ENCODE measurements at regions not wholly inside any gene's neighbourhood (a gene's known extent, or its start where the extent isn't known, plus 50 kb on each side); places are given as distances from the start of the nearest gene placed in this dataset.

DNA sequence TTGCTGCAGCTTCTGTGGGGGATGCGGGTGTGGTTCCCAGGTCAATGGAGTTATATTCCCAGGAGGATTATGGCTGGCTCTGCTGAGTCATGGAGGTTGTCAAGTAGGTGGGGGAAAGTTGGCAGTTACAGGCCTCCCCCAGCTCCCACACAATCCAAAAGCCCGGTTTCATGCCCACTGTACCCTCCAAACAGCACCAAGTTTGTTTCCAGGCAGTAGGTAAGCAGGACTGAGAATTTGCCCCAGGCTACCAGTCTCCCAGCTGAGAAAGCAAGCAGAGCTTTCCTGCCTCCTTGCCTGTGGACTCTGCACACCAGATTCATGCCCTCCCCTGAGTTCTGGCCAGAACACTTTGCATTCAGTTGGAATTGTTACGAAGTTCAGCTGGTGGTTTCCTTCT lies 578.2 kb downstream of the MEI4 start:
- 81% methylated on average over 3 of the region's 3 CpGs for WGBS
- no peak overlapping the region for H3K9ac ChIP-seq (ENCODE audit: low read length)

DNA sequence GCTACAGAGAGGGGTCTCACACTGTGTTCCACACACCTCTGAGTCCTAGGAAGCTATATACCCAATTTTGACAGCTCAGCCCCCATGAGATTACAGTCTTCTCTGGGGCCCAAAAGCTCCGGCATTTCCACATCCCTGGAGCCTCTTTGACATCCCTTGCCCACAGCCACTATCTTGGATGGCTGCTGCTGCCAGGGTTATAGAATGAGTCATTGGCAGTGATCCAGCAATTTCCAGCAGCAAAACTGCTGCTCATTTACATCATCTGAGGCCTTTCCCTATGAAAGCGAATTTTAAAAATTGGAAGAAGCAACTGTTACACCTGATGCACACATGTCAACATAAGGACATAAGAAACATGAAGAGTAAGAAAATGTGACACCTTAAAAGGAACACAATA lies 590.7 kb downstream of the MEI4 start:
- H3K18ac ChIP-seq (ENCODE audit: low read depth in 1 of 2, low read length in 2 of 2), result no peak overlapping the region
- WGBS, result 81% methylated on average over 1 of the region's 2 CpGs
- H3K27ac ChIP-seq (ENCODE audit: low read length, poor library complexity, severe bottlenecking), result no peak overlapping the region
- H3K23ac ChIP-seq (ENCODE audit: low read length in 2 of 2), result no peak overlapping the region
- H2AFZ ChIP-seq (ENCODE audit: low read depth, low read length), result no peak overlapping the region
- H2AK5ac ChIP-seq (ENCODE audit: low read length, severe bottlenecking), result no peak overlapping the region
- H3K27me3 ChIP-seq (ENCODE audit: control insufficient read depth in 1 of 2, insufficient read depth in 1 of 2, low read length in 2 of 2), result no peaks in the 10 kb centered on the region
- no peak overlapping the region for H2BK5ac ChIP-seq (ENCODE audit: low read depth, low read length, poor library complexity, severe bottlenecking)
- peak; percentile 55 for DNase-seq
- H3K9me3 ChIP-seq (ENCODE audit: control insufficient read depth, low read length), result peaks cover 29% of the 10 kb centered on the region
- no peak overlapping the region for H3K4ac ChIP-seq (ENCODE audit: low read depth in 1 of 2, low read length in 2 of 2)
- no peak overlapping the region for H3K4me2 ChIP-seq (ENCODE audit: low read length, poor library complexity, severe bottlenecking)
- no peak overlapping the region for H2BK12ac ChIP-seq (ENCODE audit: low read length in 2 of 2)
- no peak overlapping the region for H3K9ac ChIP-seq (ENCODE audit: low read length)
- H2BK120ac ChIP-seq (ENCODE audit: low read depth, low read length), result no peak overlapping the region
- H3K4me1 ChIP-seq (ENCODE audit: control insufficient read depth, insufficient read depth, low read depth, low read length), result no peaks in the 10 kb centered on the region
- H4K91ac ChIP-seq (ENCODE audit: low read length), result no peak overlapping the region
- H4K8ac ChIP-seq (ENCODE audit: low read length), result no peak overlapping the region
- H3K4me3 ChIP-seq (ENCODE audit: insufficient read depth in 1 of 2, low read depth in 1 of 2, low read length in 2 of 2), result no peak overlapping the region
- no peaks in the 10 kb centered on the region for H3K36me3 ChIP-seq (ENCODE audit: control insufficient read depth in 1 of 2, insufficient read depth in 2 of 2, low read depth in 1 of 2, low read length in 2 of 2)
- no peaks in the 10 kb centered on the region for H3K79me1 ChIP-seq (replicated peaks; ENCODE audit: low read length, poor library complexity, severe bottlenecking)
- H3K14ac ChIP-seq (ENCODE audit: low read length in 2 of 2), result no peak overlapping the region
- H2BK15ac ChIP-seq (ENCODE audit: low read depth, poor library complexity, severe bottlenecking), result no peak overlapping the region

More for the DNA sequence above, 578.2 kb downstream of the MEI4 start:
- Histone ChIP-seq H3K27ac (ENCODE audit: low read length, poor library complexity, severe bottlenecking) (no peak overlapping the region), H3K23ac (ENCODE audit: low read length in 2 of 2) (no peak overlapping the region), H2AFZ (ENCODE audit: low read depth, low read length) (no peak overlapping the region), H4K91ac (ENCODE audit: low read length) (no peak overlapping the region), H3K36me3 (ENCODE audit: control insufficient read depth in 1 of 2, insufficient read depth in 2 of 2, low read depth in 1 of 2, low read length in 2 of 2) (no peaks in the 10 kb centered on the region), H4K8ac (ENCODE audit: low read length) (no peak overlapping the region), H2BK15ac (ENCODE audit: low read depth, poor library complexity, severe bottlenecking) (no peak overlapping the region), H2BK120ac (ENCODE audit: low read depth, low read length) (no peak overlapping the region), H3K4me3 (ENCODE audit: insufficient read depth in 1 of 2, low read depth in 1 of 2, low read length in 2 of 2) (no peak overlapping the region), H3K14ac (ENCODE audit: low read length in 2 of 2) (no peak overlapping the region), H3K4me1 (ENCODE audit: control insufficient read depth, insufficient read depth, low read depth, low read length) (no peaks in the 10 kb centered on the region), H2AK5ac (ENCODE audit: low read length, severe bottlenecking) (no peak overlapping the region), H3K9me3 (ENCODE audit: control insufficient read depth, low read length) (peaks cover 9% of the 10 kb centered on the region), H3K4me2 (ENCODE audit: low read length, poor library complexity, severe bottlenecking) (no peak overlapping the region), H3K27me3 (ENCODE audit: control insufficient read depth in 1 of 2, insufficient read depth in 1 of 2, low read length in 2 of 2) (no peaks in the 10 kb centered on the region), H2BK12ac (ENCODE audit: low read length in 2 of 2) (no peak overlapping the region), H3K4ac (ENCODE audit: low read depth in 1 of 2, low read length in 2 of 2) (no peak overlapping the region), H3K18ac (ENCODE audit: low read depth in 1 of 2, low read length in 2 of 2) (no peak overlapping the region), H3K79me1 (replicated peaks; ENCODE audit: low read length, poor library complexity, severe bottlenecking) (no peaks in the 10 kb centered on the region), H2BK5ac (ENCODE audit: low read depth, low read length, poor library complexity, severe bottlenecking) (no peak overlapping the region)
- DNase-seq, result no peak

DNA sequence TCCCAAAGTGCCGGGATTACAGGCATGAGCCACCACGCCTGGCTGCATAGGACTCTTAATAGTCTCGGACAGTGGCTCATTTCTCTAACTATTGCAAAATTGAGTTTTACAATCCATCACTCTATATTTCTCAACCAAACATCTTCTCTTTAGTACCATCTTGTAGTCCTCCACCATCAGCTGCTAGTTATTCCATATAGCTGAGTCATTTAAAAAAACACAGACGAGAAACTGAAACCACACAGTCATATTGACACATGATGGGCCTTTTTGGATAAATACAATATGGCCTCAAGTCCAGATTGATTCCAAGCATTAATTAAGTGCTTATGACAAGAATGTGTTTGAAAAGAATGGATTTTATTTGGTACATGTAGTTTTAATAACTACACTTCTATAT lies 599.1 kb downstream of the MEI4 start:
- Histone ChIP-seq H3K27ac (ENCODE audit: low read length, poor library complexity, severe bottlenecking) (no peak overlapping the region), H3K27me3 (ENCODE audit: control insufficient read depth in 1 of 2, insufficient read depth in 1 of 2, low read length in 2 of 2) (no peaks in the 10 kb centered on the region), H3K23ac (ENCODE audit: low read length in 2 of 2) (no peak overlapping the region), H3K9ac (ENCODE audit: low read length) (no peak overlapping the region), H2AK5ac (ENCODE audit: low read length, severe bottlenecking) (no peak overlapping the region), H3K18ac (ENCODE audit: low read depth in 1 of 2, low read length in 2 of 2) (no peak overlapping the region), H2BK120ac (ENCODE audit: low read depth, low read length) (no peak overlapping the region), H3K4me1 (ENCODE audit: control insufficient read depth, insufficient read depth, low read depth, low read length) (no peaks in the 10 kb centered on the region), H4K8ac (ENCODE audit: low read length) (no peak overlapping the region), H2BK5ac (ENCODE audit: low read depth, low read length, poor library complexity, severe bottlenecking) (no peak overlapping the region), H2BK15ac (ENCODE audit: low read depth, poor library complexity, severe bottlenecking) (no peak overlapping the region), H3K4ac (ENCODE audit: low read depth in 1 of 2, low read length in 2 of 2) (no peak overlapping the region), H3K14ac (ENCODE audit: low read length in 2 of 2) (no peak overlapping the region), H3K79me1 (replicated peaks; ENCODE audit: low read length, poor library complexity, severe bottlenecking) (no peaks in the 10 kb centered on the region), H3K4me3 (ENCODE audit: insufficient read depth in 1 of 2, low read depth in 1 of 2, low read length in 2 of 2) (no peak overlapping the region), H3K36me3 (ENCODE audit: control insufficient read depth in 1 of 2, insufficient read depth in 2 of 2, low read depth in 1 of 2, low read length in 2 of 2) (no peaks in the 10 kb centered on the region), H2AFZ (ENCODE audit: low read depth, low read length) (no peak overlapping the region), H3K4me2 (ENCODE audit: low read length, poor library complexity, severe bottlenecking) (no peak overlapping the region), H2BK12ac (ENCODE audit: low read length in 2 of 2) (no peak overlapping the region), H3K9me3 (ENCODE audit: control insufficient read depth, low read length) (peaks cover 3% of the 10 kb centered on the region), H4K91ac (ENCODE audit: low read length) (no peak overlapping the region)
- DNase-seq, result peak; percentile 18
- WGBS, result 91% methylated on average over 4 of the region's 4 CpGs

DNA sequence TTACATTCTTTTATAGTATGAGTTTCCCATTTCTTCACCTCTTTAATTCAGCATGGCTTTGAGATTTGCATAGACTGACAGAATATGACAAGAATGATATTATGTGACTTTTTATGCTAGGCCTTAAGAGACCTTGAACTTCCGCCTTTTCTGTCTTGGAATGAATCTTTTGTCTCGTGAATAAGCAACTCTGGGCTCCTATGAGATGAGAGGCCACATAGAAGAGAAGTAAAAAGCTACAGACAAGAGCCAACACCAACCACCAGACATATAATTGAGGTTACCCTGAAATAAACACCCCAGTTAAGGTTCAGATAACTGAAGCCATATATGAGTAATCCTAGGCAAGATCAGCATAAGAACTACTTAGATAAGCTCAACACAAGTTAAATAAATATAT lies 600.8 kb downstream of the MEI4 start:
- Histone ChIP-seq H3K4me2 (ENCODE audit: low read length, poor library complexity, severe bottlenecking) (no peak overlapping the region), H4K91ac (ENCODE audit: low read length) (no peak overlapping the region), H3K9me3 (ENCODE audit: control insufficient read depth, low read length) (no peaks in the 10 kb centered on the region), H3K4ac (ENCODE audit: low read depth in 1 of 2, low read length in 2 of 2) (no peak overlapping the region), H3K9ac (ENCODE audit: low read length) (no peak overlapping the region), H4K8ac (ENCODE audit: low read length) (no peak overlapping the region), H2BK12ac (ENCODE audit: low read length in 2 of 2) (no peak overlapping the region), H3K4me3 (ENCODE audit: insufficient read depth in 1 of 2, low read depth in 1 of 2, low read length in 2 of 2) (no peak overlapping the region), H2AK5ac (ENCODE audit: low read length, severe bottlenecking) (no peak overlapping the region), H2BK5ac (ENCODE audit: low read depth, low read length, poor library complexity, severe bottlenecking) (no peak overlapping the region), H3K4me1 (ENCODE audit: control insufficient read depth, insufficient read depth, low read depth, low read length) (no peaks in the 10 kb centered on the region), H3K23ac (ENCODE audit: low read length in 2 of 2) (no peak overlapping the region), H3K14ac (ENCODE audit: low read length in 2 of 2) (no peak overlapping the region), H2BK120ac (ENCODE audit: low read depth, low read length) (no peak overlapping the region), H3K27ac (ENCODE audit: low read length, poor library complexity, severe bottlenecking) (no peak overlapping the region), H3K27me3 (ENCODE audit: control insufficient read depth in 1 of 2, insufficient read depth in 1 of 2, low read length in 2 of 2) (no peaks in the 10 kb centered on the region), H3K79me1 (replicated peaks; ENCODE audit: low read length, poor library complexity, severe bottlenecking) (no peaks in the 10 kb centered on the region), H2BK15ac (ENCODE audit: low read depth, poor library complexity, severe bottlenecking) (no peak overlapping the region), H2AFZ (ENCODE audit: low read depth, low read length) (no peak overlapping the region), H3K18ac (ENCODE audit: low read depth in 1 of 2, low read length in 2 of 2) (no peak overlapping the region), H3K36me3 (ENCODE audit: control insufficient read depth in 1 of 2, insufficient read depth in 2 of 2, low read depth in 1 of 2, low read length in 2 of 2) (no peaks in the 10 kb centered on the region)
- no peak for DNase-seq
- 71% methylated on average over 2 of the region's 2 CpGs for WGBS

Data from mesenchymal stem cell (in vitro differentiated cells and primary cell).